CD4-positive, alpha-beta T cell (primary cell): ENCODE measurements at regions not wholly inside any gene's neighbourhood (a gene's known extent, or its start where the extent isn't known, plus 50 kb on each side); places are given as distances from the start of the nearest gene placed in this dataset.

Source experiments
- ATAC-seq: fragments of 200-7000 bp; cut with Tn5 transposase; one replicate; pipeline ENCODE4 v1.10.0; 2022; ENCODE audit warnings: mild to moderate bottlenecking; ENCODE audit not compliant: poor library complexity
- CTCF ChIA-PET: fragments of 350-600 bp; sonication (Branson Sonifier 250); formaldehyde crosslinking; loops from one replicate; lab custom pipeline; 2021; ENCODE audit warnings: antibody characterized with exemption, inconsistent platforms; lab: Charles Lee
- POLR2A ChIA-PET: fragments of 350-600 bp; sonication (Branson Sonifier 250); formaldehyde crosslinking; loops from one replicate; lab custom pipeline; 2021; ENCODE audit warnings: antibody characterized with exemption, inconsistent platforms; lab: Charles Lee
- DNase-seq, 14 experiments: peaks; one replicate each; pipeline ENCODE4 v3.0.0-alpha.2; 2013 to 2020; ENCODE audit warnings: mixed read lengths in 2 of 14
- H3K27ac ChIP-seq, 2 donors: one replicate each; pipeline versions ENCODE4 v1.5.1 to v1.7.0; 2013; ENCODE audit warnings: low read length in 2 of 2, low read depth in 1 of 2, mild to moderate bottlenecking in 1 of 2
- H3K27me3 ChIP-seq, 2 experiments: 1 replicate in 1 of 2; 2 replicates in 1 of 2; pipeline versions ENCODE4 v1.6.1 to v1.7.0; 2013; ENCODE audit warnings: low read length in 2 of 2, control low read depth in 1 of 2, mild to moderate bottlenecking in 1 of 2, moderate library complexity in 1 of 2; ENCODE audit not compliant: insufficient read depth in 2 of 2, control insufficient read depth in 1 of 2
- H3K36me3 ChIP-seq: one replicate; pipeline ENCODE4 v1.6.1; 2013; ENCODE audit warnings: low read length, control low read depth; ENCODE audit not compliant: insufficient read depth
- H3K4me1 ChIP-seq: one replicate; pipeline ENCODE4 v1.6.1; 2013; ENCODE audit warnings: low read length, control low read depth; ENCODE audit not compliant: insufficient read depth
- H3K4me3 ChIP-seq: one replicate; pipeline ENCODE4 v1.5.1; 2013; ENCODE audit warnings: mild to moderate bottlenecking, low read length, moderate library complexity
- H3K9me3 ChIP-seq, 2 experiments: 1 replicate in 1 of 2; 2 replicates in 1 of 2; pipeline versions ENCODE4 v1.6.1 to v1.7.0; 2013; ENCODE audit warnings: low read length in 2 of 2, mild to moderate bottlenecking in 2 of 2, control low read depth in 1 of 2, moderate library complexity in 1 of 2; ENCODE audit not compliant: control insufficient read depth in 1 of 2, insufficient read depth in 1 of 2
- H3K27ac Mint-ChIP-seq: one replicate; pipeline ENCODE4 v1.8.0; 2020; ENCODE audit warnings: mixed read lengths
- H3K27me3 Mint-ChIP-seq: one replicate; pipeline ENCODE4 v1.8.0; 2021; ENCODE audit warnings: mixed read lengths
- H3K36me3 Mint-ChIP-seq: one replicate; pipeline ENCODE4 v1.8.0; 2021; ENCODE audit warnings: low read depth, mixed read lengths
- H3K4me1 Mint-ChIP-seq: one replicate; pipeline ENCODE4 v1.8.0; 2021; ENCODE audit warnings: low read depth, mixed read lengths
- H3K4me3 Mint-ChIP-seq: one replicate; pipeline ENCODE4 v1.8.0; 2020; ENCODE audit warnings: mild to moderate bottlenecking, mixed read lengths
- H3K9me3 Mint-ChIP-seq: one replicate; pipeline ENCODE4 v1.8.0; 2020; ENCODE audit warnings: mixed read lengths
- intact Hi-C, 2 experiments: fragments of 100-400 bp; cut with DNase I in 1 of 2; cut with micrococcal nuclease in 1 of 2; formaldehyde crosslinking; loops; one replicate each; pipeline versions ENCODE4 v1.15.1 to v1.9.0; 2023 to 2025; cut with DNase I, micrococcal nuclease
- TF ChIP-seq, protein P1 (sequence below): fragments of 200-600 bp; IDR thresholded peaks from one replicate; pipeline ENCODE4 v1.8.0; 2022; ENCODE audit warnings: antibody characterized with exemption, mild to moderate bottlenecking

DNA sequence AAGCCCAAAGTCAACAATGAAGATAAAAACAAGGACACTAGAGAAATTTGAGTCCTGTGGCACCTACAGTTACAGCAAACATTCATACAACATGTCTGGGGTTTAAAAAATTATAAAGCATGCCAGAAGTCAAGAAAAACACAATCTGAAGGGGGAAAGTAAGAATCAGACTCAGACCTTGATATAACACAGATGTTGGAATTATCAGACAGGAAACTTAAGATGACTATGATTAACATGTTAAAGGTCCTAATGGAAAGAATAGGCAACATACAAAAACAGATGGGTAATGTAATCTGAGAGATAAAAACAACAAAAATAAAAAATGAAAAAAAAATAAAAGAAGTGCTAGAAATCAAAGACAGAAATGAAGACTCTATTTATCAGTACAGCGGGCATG, 446.5 kb downstream of the SPRY1 start:
- DNase-seq (no peak), ATAC-seq (no peak)
- Histone ChIP-seq H3K9me3 (no peaks in the 10 kb centered on the region), H3K36me3 (no peaks in the 10 kb centered on the region), H3K4me3 (no peak overlapping the region), H3K27me3 (no peaks in the 10 kb centered on the region), H3K27ac (no peak overlapping the region), H3K4me1 (no peaks in the 10 kb centered on the region)
- no peak overlapping the region for H3K4me3 Mint-ChIP-seq
- no peak overlapping the region for H3K27ac Mint-ChIP-seq
- H3K27me3 Mint-ChIP-seq, result no peaks in the 10 kb centered on the region
- H3K9me3 Mint-ChIP-seq, result no peaks in the 10 kb centered on the region
- no peaks in the 10 kb centered on the region for H3K36me3 Mint-ChIP-seq
- intact Hi-C loops, result no loop called here
- TF ChIP-seq, protein P1, sequence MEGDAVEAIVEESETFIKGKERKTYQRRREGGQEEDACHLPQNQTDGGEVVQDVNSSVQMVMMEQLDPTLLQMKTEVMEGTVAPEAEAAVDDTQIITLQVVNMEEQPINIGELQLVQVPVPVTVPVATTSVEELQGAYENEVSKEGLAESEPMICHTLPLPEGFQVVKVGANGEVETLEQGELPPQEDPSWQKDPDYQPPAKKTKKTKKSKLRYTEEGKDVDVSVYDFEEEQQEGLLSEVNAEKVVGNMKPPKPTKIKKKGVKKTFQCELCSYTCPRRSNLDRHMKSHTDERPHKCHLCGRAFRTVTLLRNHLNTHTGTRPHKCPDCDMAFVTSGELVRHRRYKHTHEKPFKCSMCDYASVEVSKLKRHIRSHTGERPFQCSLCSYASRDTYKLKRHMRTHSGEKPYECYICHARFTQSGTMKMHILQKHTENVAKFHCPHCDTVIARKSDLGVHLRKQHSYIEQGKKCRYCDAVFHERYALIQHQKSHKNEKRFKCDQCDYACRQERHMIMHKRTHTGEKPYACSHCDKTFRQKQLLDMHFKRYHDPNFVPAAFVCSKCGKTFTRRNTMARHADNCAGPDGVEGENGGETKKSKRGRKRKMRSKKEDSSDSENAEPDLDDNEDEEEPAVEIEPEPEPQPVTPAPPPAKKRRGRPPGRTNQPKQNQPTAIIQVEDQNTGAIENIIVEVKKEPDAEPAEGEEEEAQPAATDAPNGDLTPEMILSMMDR, result no peak
- CTCF ChIA-PET, result no interaction called here
- POLR2A ChIA-PET, result no interaction called here
- H3K4me1 Mint-ChIP-seq, result no peaks in the 10 kb centered on the region

DNA sequence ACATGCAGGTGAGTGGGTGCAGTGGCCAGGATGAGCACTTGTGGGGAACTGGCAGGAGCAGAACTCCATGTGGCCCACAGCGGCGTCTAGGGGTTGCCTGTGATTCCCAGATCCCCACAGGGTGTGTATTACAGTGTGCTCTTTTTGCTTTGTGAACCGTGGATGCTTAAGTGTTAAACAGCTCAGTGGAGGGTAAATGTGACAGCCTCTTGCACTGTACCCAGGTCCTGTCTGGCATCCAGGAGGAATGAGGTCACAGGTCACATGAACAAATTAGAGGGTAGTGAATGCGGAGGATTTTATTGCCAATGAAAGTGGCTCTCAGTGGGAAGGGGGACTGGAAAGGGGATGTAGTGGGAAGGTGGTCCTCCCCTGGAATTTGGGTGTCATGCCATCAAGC, 447.8 kb downstream of the SPRY1 start:
- H3K36me3 Mint-ChIP-seq, result no peaks in the 10 kb centered on the region
- H3K27ac ChIP-seq, result no peak overlapping the region
- H3K4me3 ChIP-seq, result no peak overlapping the region
- no peaks in the 10 kb centered on the region for H3K4me1 Mint-ChIP-seq
- CTCF ChIA-PET, result no interaction called here
- no peak overlapping the region for H3K27ac Mint-ChIP-seq
- no peaks in the 10 kb centered on the region for H3K9me3 Mint-ChIP-seq
- H3K27me3 ChIP-seq, result no peaks in the 10 kb centered on the region
- DNase-seq (no peak), ATAC-seq (no peak)
- H3K27me3 Mint-ChIP-seq, result no peaks in the 10 kb centered on the region
- H3K4me1 ChIP-seq, result no peaks in the 10 kb centered on the region
- intact Hi-C loops, result no loop called here
- POLR2A ChIA-PET, result no interaction called here
- no peaks in the 10 kb centered on the region for H3K9me3 ChIP-seq
- TF ChIP-seq, protein P1, result no peak
- no peaks in the 10 kb centered on the region for H3K36me3 ChIP-seq
- H3K4me3 Mint-ChIP-seq, result no peak overlapping the region

- POLR2A ChIA-PET, result no interaction called here
These were observed 449.5 kb downstream of the SPRY1 start for GRCh38 chr4:123846092-123846491.

More at GRCh38 chr4:123846092-123846491, 449.5 kb downstream of the SPRY1 start:
- Histone ChIP-seq H3K27me3 (no peaks in the 10 kb centered on the region), H3K9me3 (peaks cover 0 to 3% of the 10 kb centered on the region in 2 experiments), H3K36me3 (no peaks in the 10 kb centered on the region), H3K27ac (no peak overlapping the region), H3K4me3 (no peak overlapping the region), H3K4me1 (no peaks in the 10 kb centered on the region)
- Mint-ChIP-seq H3K4me3 (no peak overlapping the region), H3K27ac (no peak overlapping the region), H3K9me3 (no peaks in the 10 kb centered on the region), H3K4me1 (no peaks in the 10 kb centered on the region), H3K36me3 (no peaks in the 10 kb centered on the region), H3K27me3 (no peaks in the 10 kb centered on the region)
- ATAC-seq (no peak), DNase-seq (no peak)
- CTCF ChIA-PET, result no interaction called here
- intact Hi-C loops, result no loop called here
- TF ChIP-seq, protein P1, result no peak
